ENCODE measurements at regions not wholly inside any gene's neighbourhood (a gene's known extent, or its start where the extent isn't known, plus 50 kb on each side); places are given as distances from the start of the nearest gene placed in this dataset.
A peak's percentile ranks its signal among the peaks of the same experiment; 100 is the strongest.

- intact Hi-C loops (cut with DNase I) = no loop called here
- H3K36me3 ChIP-seq = no peaks in the 10 kb centered on the region
- H3K9me3 ChIP-seq = no peaks in the 10 kb centered on the region
- H3K27ac ChIP-seq = no peak overlapping the region
- TF ChIP-seq CTCF (IDR thresholded peaks at IDR 0.05) = no peak
- no peak for TF ChIP-seq POLR2A (IDR thresholded peaks at IDR 0.05)
- no peak overlapping the region for H3K4me3 ChIP-seq
- ATAC-seq = peak; percentile 26 to 97 (median 68)
- H3K4me1 ChIP-seq = peaks cover 0 to 7% (median 0%) of the 10 kb centered on the region in 4 donors
- no peak for DNase-seq
- no peaks in the 10 kb centered on the region for H3K27me3 ChIP-seq
Measured at GRCh38 chr6:18314317-18314997, 50.1 kb upstream of the DEK start.

Data from right lobe of liver (tissue), 6 donors.